ENCODE measurements at regions not wholly inside any gene's neighbourhood (a gene's known extent, or its start where the extent isn't known, plus 50 kb on each side); places are given as distances from the start of the nearest gene placed in this dataset.

DNA sequence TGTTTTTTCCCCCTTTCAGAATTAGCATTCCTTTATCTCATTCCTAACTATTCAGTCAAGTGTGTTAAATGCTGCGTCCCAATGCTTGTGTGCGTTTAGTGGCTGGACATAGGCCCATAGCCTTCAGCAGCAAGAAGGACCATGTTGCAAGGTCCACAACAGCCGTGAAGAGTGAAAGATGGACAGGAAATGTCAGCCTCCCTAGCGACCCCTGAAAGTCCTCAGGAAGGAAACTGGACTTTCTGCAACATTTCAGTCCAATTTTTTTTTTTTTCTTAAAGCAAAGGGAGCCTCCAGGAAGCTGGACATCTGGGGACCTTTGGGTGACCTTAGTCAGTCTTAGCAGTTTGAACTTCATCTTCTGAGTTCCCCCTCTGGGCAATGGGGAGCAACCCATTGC, 550.7 kb upstream of the MGMT start:
- no peaks in the 10 kb centered on the region for H3K27me3 Mint-ChIP-seq
- H3K27ac Mint-ChIP-seq = no peak overlapping the region
- H3K4me3 Mint-ChIP-seq = no peak overlapping the region
- H3K36me3 Mint-ChIP-seq (ENCODE audit: low read depth) = no peaks in the 10 kb centered on the region
- no peaks in the 10 kb centered on the region for H3K4me1 Mint-ChIP-seq (ENCODE audit: low read depth)
- no peaks in the 10 kb centered on the region for H3K9me3 Mint-ChIP-seq

DNA sequence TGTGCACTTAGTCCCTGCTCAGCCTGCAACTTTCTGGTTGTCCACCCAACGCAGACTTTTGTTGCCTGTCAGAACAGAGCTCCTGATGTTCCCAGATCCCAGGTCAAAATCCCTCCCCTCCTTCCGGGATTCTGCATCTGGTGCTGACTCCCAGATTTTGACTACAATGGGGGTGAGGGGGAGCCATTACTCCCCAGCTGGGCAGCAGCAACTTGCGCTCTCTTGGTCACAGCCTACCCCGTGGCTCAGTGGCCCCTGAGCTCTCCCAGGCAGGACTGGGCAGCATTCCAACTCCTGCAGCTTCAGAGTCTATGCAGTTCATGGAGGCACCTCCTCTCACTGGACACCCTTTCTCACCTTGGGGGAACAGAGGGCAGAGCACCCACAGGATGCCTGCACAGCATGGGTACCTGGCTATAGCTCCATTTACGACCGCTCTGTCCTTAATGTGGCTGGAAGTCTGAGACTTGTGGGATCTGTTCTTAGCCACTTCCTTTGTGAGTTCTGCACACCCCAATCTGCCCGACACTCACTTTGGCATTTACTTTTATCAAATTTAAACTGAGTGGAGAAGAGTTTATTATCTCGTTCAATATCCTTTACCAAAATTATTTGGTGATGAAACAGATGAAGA, 545.5 kb upstream of the MGMT start:
- Mint-ChIP-seq H3K27me3 (no peaks in the 10 kb centered on the region), H3K9me3 (no peaks in the 10 kb centered on the region), H3K4me1 (ENCODE audit: low read depth) (no peaks in the 10 kb centered on the region), H3K27ac (no peak overlapping the region), H3K4me3 (no peak overlapping the region), H3K36me3 (ENCODE audit: low read depth) (no peaks in the 10 kb centered on the region)

DNA sequence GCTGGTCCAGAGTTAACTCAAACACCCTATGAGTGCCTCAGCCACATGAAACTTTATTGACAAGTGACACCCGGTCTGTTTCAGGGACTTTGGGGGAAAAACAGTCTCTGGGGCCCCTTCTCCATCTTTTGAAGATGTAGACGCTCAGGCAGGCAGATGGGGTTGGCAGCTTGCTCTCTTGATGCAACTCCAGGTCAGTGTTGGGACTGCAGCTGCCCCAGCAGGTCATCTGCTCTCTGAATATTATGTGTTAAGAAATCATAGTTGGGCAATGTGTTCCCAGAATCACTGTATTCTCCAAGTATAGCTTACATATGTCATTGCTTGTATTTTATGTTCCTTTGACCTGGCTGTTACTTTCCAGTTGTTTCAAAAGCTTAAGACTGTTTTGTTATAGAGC, 544.9 kb upstream of the MGMT start:
- Mint-ChIP-seq H3K4me1 (ENCODE audit: low read depth) (no peaks in the 10 kb centered on the region), H3K36me3 (ENCODE audit: low read depth) (no peaks in the 10 kb centered on the region), H3K4me3 (no peak overlapping the region), H3K27me3 (no peaks in the 10 kb centered on the region), H3K27ac (no peak overlapping the region), H3K9me3 (no peaks in the 10 kb centered on the region)

DNA sequence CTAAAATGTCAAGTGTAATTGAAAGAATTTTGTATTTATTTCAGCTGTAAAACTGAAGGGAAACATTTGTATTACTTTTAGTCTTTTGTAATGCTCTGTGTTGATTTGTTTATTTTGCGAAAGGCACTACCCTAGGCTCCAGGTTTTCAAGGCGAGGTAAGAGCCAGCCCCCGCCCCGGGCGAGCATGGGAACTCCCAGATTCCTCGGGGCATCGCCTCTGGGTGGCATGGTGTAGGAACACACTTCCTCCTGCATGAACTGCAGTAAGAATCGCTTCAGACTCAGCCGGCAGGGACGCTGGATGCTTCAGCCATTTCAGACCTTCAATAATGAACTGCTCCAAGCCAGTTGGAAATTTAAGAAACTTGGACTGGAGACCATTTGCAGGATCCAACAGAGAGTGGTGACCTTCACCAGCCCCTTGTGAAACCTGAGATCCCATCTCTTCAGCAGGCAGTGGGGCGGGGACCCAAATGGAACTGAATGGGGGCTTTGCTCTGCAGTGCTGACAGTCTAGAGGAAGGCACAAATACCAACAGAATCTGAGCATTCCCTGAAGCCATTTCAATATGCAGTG, 544.3 kb upstream of the MGMT start:
- no peaks in the 10 kb centered on the region for H3K36me3 Mint-ChIP-seq (ENCODE audit: low read depth)
- no peaks in the 10 kb centered on the region for H3K4me1 Mint-ChIP-seq (ENCODE audit: low read depth)
- H3K27ac Mint-ChIP-seq = no peak overlapping the region
- no peak overlapping the region for H3K4me3 Mint-ChIP-seq
- no peaks in the 10 kb centered on the region for H3K9me3 Mint-ChIP-seq
- H3K27me3 Mint-ChIP-seq = no peaks in the 10 kb centered on the region

DNA sequence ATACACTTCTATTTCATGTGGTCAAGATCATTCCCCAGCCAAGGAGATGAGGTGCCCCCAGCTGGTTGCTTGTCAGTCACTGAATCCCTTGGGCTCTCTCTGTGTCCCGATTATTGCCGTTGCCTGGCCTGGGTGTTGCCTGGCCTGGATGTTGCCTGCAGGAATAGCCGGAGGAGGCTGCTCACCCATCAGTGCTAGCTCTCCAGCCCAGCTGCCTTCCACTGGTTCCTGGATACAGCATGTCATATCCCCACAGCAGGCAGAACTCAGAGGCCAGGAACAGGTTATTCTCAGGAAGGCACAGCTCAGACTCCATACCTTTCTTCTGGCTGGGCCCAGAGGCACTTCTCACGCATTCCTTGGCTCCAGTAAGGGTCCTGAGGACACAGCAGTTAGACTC, 542.1 kb upstream of the MGMT start:
- no peaks in the 10 kb centered on the region for H3K36me3 Mint-ChIP-seq (ENCODE audit: low read depth)
- no peaks in the 10 kb centered on the region for H3K4me1 Mint-ChIP-seq (ENCODE audit: low read depth)
- no peak overlapping the region for H3K4me3 Mint-ChIP-seq
- H3K27ac Mint-ChIP-seq = no peak overlapping the region
- H3K9me3 Mint-ChIP-seq = no peaks in the 10 kb centered on the region
- H3K27me3 Mint-ChIP-seq = no peaks in the 10 kb centered on the region

DNA sequence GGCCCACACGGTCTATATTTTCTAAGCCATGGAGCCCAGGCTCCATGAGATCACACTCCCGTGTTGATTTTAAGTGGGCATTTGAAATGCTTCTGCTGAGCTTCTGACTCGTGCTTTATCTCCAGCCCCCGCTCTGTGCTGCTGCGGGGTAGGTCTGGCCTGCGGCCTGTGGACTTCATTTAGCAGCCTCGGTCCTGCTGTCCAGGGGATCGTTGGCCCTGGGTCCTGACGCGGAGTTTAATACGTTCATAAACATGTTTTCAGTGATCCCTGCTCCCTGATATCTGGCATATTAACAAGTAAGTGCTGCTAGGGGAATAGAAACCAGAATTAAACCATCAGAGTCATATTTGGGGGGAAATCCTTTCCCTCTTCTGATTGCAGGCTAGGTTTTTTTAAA, 540.3 kb upstream of the MGMT start:
- H3K9me3 Mint-ChIP-seq = no peaks in the 10 kb centered on the region
- no peaks in the 10 kb centered on the region for H3K36me3 Mint-ChIP-seq (ENCODE audit: low read depth)
- H3K4me1 Mint-ChIP-seq (ENCODE audit: low read depth) = no peaks in the 10 kb centered on the region
- H3K4me3 Mint-ChIP-seq = no peak overlapping the region
- H3K27me3 Mint-ChIP-seq = no peaks in the 10 kb centered on the region
- no peak overlapping the region for H3K27ac Mint-ChIP-seq

DNA sequence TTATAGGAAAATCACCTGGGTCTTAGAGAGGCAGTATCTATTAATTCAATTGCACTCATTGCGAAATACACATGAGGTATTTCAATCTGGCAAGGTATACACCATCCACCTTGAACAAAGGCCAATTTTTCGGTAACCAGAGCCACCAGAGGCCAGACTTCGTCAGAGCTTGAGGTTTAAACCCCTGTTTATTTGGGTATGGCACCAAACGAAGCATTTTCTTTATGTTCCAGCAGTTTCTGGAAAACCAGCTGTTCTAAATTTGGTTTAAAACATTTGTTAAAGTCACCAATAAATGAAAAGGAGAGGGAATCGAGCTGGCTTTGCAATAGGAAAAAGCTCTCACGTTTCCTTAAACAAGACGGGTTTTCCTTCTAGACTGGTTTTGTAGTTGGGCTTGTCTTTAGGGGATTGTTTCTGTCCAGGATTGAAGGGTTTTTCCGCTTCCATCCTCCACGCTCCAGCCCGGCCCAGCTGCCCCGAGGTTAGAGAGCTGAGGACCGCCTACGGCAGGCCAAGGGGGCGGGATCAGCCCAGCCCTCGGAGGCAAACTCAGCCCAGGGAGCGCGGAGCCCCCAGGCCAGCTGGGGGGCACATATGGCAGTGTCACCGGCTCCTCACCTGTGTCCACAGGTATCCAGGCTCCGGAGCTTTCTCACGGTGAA, 539.4 kb upstream of the MGMT start:
- H3K4me1 Mint-ChIP-seq (ENCODE audit: low read depth) = no peaks in the 10 kb centered on the region
- H3K27ac Mint-ChIP-seq = no peak overlapping the region
- H3K27me3 Mint-ChIP-seq = no peaks in the 10 kb centered on the region
- H3K9me3 Mint-ChIP-seq = no peaks in the 10 kb centered on the region
- H3K36me3 Mint-ChIP-seq (ENCODE audit: low read depth) = no peaks in the 10 kb centered on the region
- H3K4me3 Mint-ChIP-seq = no peak overlapping the region

DNA sequence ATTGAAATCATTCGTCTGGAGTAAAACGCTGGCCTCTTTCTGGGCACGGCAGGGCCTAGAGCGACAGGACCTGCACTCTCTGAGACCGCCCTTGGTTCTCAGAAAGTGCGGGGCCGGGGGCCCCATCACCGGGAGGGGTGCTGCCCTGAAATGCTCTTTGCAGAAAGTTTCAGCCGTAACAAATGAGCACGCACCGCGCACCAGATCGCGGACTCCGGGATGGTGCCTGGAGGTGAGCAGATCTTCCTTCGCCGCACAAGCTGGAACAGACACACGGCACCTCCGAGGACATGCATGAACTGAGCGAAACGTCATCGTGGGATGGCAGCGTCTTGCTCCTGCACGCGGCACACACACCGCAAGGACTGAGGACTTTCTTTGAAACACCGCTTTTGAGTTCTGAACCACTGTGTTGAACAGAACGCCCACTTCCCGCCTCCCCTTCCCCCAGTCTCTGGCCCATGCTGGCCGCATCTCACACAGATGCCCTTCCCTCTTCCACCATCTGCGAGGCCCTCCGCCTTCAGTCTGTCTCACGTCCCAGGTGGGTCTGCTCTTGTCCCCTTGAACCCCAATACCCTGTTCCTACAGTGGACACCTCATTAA, 538.7 kb upstream of the MGMT start:
- Mint-ChIP-seq H3K4me3 (no peak overlapping the region), H3K36me3 (ENCODE audit: low read depth) (no peaks in the 10 kb centered on the region), H3K4me1 (ENCODE audit: low read depth) (no peaks in the 10 kb centered on the region), H3K9me3 (no peaks in the 10 kb centered on the region), H3K27ac (no peak overlapping the region), H3K27me3 (no peaks in the 10 kb centered on the region)

DNA sequence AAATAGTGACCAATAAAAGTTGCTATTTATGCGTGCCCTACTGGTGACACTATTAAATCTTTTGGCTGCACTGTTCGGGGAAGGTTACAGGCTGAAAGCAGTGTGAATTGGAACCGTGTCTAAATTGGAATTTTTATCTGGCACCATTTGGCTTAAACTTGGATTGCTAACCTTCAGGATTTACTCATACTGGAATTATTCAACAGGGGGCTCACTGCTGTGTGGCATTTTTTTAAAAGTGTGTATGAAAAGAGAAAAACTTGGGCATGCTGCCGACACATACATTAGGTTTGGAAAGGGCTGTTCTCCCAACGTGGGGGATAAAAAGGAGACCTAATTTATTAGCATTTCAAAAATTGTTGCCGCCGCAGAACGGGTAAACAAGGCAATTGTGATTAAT, 537.9 kb upstream of the MGMT start:
- Mint-ChIP-seq H3K27me3 (no peaks in the 10 kb centered on the region), H3K4me1 (ENCODE audit: low read depth) (no peaks in the 10 kb centered on the region), H3K9me3 (no peaks in the 10 kb centered on the region), H3K36me3 (ENCODE audit: low read depth) (no peaks in the 10 kb centered on the region), H3K27ac (no peak overlapping the region), H3K4me3 (no peak overlapping the region)

DNA sequence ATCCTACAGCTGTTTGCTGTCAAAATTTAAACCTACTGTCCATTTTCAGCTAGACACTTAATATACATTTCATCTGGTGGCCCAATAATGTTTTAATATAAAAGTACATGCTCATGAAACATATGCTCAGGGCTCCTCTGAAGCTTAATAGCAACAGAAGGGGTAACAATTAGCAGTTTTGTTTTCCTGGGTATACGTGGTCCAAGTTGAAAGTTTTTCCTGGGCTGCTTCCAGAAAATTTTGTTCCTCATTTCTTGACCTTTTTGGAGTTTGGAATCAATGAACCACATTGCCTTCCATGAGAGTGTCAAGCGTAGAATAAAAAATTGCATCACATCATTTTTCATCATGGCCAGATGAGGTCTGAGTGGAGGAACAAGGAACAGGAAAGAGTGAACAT, 537.3 kb upstream of the MGMT start:
- Mint-ChIP-seq H3K9me3 (no peaks in the 10 kb centered on the region), H3K27me3 (no peaks in the 10 kb centered on the region), H3K4me3 (no peak overlapping the region), H3K27ac (no peak overlapping the region), H3K36me3 (ENCODE audit: low read depth) (no peaks in the 10 kb centered on the region), H3K4me1 (ENCODE audit: low read depth) (no peaks in the 10 kb centered on the region)

DNA sequence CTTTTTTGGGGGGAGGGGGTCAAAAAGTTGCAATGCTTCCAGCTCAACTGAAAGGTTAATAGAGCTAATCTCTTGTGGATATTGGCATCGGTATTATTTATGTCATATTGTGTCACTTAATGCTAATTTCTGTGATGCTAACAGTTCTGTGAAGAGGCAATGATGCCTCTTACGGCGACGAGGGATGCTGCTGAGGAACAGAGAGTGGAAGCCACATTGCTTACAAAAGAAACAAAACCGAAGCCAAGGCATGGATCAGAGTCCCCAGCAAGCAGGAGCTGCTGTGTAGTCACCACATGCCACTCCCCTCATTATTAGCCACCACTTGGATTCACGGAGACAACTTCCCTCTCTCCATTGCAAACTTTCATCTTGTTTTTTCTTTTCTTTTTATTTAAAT, 536.5 kb upstream of the MGMT start:
- Mint-ChIP-seq H3K36me3 (ENCODE audit: low read depth) (no peaks in the 10 kb centered on the region), H3K9me3 (no peaks in the 10 kb centered on the region), H3K27ac (no peak overlapping the region), H3K27me3 (no peaks in the 10 kb centered on the region), H3K4me3 (no peak overlapping the region), H3K4me1 (ENCODE audit: low read depth) (no peaks in the 10 kb centered on the region)

DNA sequence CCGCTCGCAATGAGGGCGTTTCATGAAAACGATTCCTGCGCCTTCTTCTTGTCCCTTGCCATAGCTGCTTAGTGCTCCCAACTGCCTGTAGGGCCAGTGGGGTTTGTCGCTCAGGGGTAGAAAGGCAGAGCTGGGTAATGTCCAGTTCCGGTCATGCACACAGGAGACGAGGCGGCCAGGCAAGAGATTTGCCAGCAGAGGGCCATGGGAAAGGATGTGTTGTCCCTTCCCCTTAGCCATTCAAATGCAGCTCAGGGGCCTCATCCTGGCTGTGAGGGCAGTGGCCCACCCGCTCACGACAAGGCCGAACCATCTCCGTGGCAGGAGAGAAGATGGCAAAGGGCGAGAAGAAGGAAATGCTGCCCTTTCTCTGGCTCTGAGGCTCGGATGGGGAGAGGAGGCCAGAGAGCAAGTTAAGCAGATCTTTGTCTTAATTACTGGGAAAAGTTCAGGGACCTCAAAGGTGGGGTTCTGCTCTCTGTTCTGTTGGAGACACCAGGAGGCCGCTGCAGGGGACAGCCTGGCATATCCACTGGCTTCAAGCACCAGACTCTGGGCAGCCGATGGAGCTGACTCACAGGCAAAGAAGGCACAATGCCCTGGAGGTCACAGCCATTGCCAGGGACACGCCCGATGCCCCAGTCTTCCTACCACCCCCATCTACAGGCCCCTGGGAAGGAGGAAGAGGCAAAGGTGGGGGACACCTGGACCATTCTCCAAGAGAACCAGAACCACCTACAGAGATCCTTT, 534.8 kb upstream of the MGMT start:
- H3K4me3 Mint-ChIP-seq = no peak overlapping the region
- H3K4me1 Mint-ChIP-seq (ENCODE audit: low read depth) = no peaks in the 10 kb centered on the region
- H3K9me3 Mint-ChIP-seq = no peaks in the 10 kb centered on the region
- no peak overlapping the region for H3K27ac Mint-ChIP-seq
- no peaks in the 10 kb centered on the region for H3K36me3 Mint-ChIP-seq (ENCODE audit: low read depth)
- H3K27me3 Mint-ChIP-seq = no peaks in the 10 kb centered on the region

DNA sequence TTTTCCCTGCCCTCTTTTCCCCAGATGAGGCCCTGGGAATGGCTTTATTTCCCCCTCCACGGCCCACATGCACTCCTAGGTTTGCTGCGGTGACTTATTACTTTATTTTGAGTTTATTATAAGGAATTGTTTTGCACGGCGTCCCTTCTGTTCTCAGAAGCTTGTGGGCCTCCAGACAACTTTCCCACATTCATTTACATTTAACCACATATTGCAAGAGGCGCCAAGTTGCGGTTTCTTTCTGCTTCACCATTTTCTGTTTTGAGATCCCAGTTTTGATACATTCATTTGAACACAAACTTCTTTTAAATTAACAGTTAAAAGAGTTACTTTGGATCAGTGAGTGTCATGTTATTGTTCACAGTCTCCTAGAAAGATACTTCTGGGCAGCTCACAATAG, 532.5 kb upstream of the MGMT start:
- Mint-ChIP-seq H3K4me3 (no peak overlapping the region), H3K9me3 (no peaks in the 10 kb centered on the region), H3K4me1 (ENCODE audit: low read depth) (no peaks in the 10 kb centered on the region), H3K27me3 (no peaks in the 10 kb centered on the region), H3K36me3 (ENCODE audit: low read depth) (no peaks in the 10 kb centered on the region), H3K27ac (no peak overlapping the region)

DNA sequence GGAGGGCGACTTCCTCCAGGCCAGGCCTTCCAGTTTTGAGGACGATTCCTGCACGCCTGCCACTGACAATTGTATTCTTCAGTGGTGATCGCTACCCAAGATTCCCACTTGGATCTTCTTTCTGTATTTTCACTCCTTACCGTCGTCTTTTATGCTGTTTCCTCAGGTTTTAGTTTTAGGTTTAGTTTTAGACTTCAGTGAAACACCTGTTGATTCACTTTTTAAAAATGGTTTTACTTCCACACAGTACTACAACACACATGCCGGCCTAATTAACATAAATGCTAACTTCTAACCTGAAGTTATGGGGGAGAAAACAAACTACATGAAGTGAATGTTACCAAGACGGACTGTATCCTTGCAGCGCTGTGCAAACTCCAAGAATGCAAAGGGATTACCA, 530.6 kb upstream of the MGMT start:
- H3K9me3 Mint-ChIP-seq = no peaks in the 10 kb centered on the region

DNA sequence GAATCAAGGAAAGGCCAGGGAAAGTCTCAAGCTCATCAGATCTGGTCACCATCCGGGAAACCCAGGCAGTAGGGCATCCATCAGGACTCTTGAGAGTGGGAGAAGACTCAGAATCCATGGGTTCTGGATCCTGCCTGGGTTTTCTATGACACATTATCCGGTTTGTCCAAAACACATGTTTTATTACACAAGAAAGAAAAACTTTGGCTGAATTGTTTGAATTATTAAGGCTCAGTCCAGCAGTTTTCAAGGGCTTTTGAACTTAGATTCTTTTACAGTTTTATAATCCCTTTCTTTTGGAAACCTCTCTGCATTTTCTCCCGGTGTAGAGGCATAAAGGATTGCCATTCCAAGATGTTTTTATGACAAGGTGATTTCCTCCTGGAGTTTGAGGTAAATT, 528.5 kb upstream of the MGMT start:
- Mint-ChIP-seq H3K27me3 (no peaks in the 10 kb centered on the region), H3K4me3 (no peak overlapping the region), H3K36me3 (ENCODE audit: low read depth) (no peaks in the 10 kb centered on the region), H3K27ac (no peak overlapping the region), H3K9me3 (no peaks in the 10 kb centered on the region), H3K4me1 (ENCODE audit: low read depth) (no peaks in the 10 kb centered on the region)

More for the DNA sequence above, 530.6 kb upstream of the MGMT start:
- Mint-ChIP-seq H3K27ac (no peak overlapping the region), H3K36me3 (ENCODE audit: low read depth) (no peaks in the 10 kb centered on the region), H3K27me3 (no peaks in the 10 kb centered on the region), H3K4me3 (no peak overlapping the region), H3K4me1 (ENCODE audit: low read depth) (no peaks in the 10 kb centered on the region)

All from stimulated activated naive CD8-positive, alpha-beta T cell treated with anti-CD3 and anti-CD28 coated beads, Interleukin-15, Interleukin-2, amounts not matched to agents 100 ng/mL and 50 ng/mL, for 24 hours (primary cell).